HCT116 (cell line): ENCODE measurements at regions not wholly inside any gene's neighbourhood (a gene's known extent, or its start where the extent isn't known, plus 50 kb on each side); places are given as distances from the start of the nearest gene placed in this dataset.

Experiments
- CTCF ChIP-seq, 3 experiments: fragments of 200-600 bp in 1 of 3; sonication (generic) in 1 of 3; IDR thresholded peaks in 2 of 3; conservative IDR thresholded peaks in 1 of 3; 2 replicates each; pipeline ENCODE4 v1.5.1; 2012 to 2017; ENCODE audit warnings: low read depth in 2 of 3, low read length in 2 of 3, antibody characterized with exemption in 1 of 3, borderline replicate concordance in 1 of 3, control low read depth in 1 of 3, mild to moderate bottlenecking in 1 of 3, mixed read lengths in 1 of 3, mixed run types in 1 of 3, moderate library complexity in 1 of 3; ENCODE audit not compliant: insufficient read depth in 1 of 3
- EZH2 ChIP-seq: fragments of 200-600 bp; sonication (generic); IDR thresholded peaks from 2 replicates; pipeline ENCODE4 v1.6.1; 2017; ENCODE audit warnings: antibody characterized with exemption, mixed run types
- POLR2A ChIP-seq: IDR thresholded peaks from 2 replicates; pipeline ENCODE4 v1.7.0; 2011; ENCODE audit warnings: borderline replicate concordance; ENCODE audit not compliant: insufficient read depth, insufficient read length; ENCODE audit errors: extremely low read depth
- POLR2AphosphoS5 ChIP-seq: IDR thresholded peaks from 2 replicates; pipeline ENCODE4 v1.6.1; 2011; ENCODE audit warnings: mild to moderate bottlenecking, low read depth, low read length, moderate library complexity
- SP1 ChIP-seq: IDR thresholded peaks from 2 replicates; pipeline ENCODE4 v1.6.1; 2012; ENCODE audit warnings: low read depth
- SRF ChIP-seq: IDR thresholded peaks from 2 replicates; pipeline ENCODE4 v1.6.1; 2012; ENCODE audit warnings: low read depth
- ZNF274 ChIP-seq: fragments of 200-500 bp; sonication (Bioruptor generic); IDR thresholded peaks from 2 replicates; pipeline ENCODE4 v1.6.1; 2014; ENCODE audit warnings: mild to moderate bottlenecking, low read depth, low read length, inconsistent platforms

GRCh38 chr7:117929237-117929636 is 56.0 kb upstream of the CTTNBP2 start:
- no peak for TF ChIP-seq SP1
- TF ChIP-seq CTCF (IDR thresholded peaks at IDR 0.05 in 2 of 3, conservative IDR thresholded peaks at IDR 0.05 in 1 of 3; ENCODE audit: borderline replicate concordance in 1 of 3, insufficient read depth in 1 of 3, low read depth in 2 of 3, low read length in 2 of 3), result no peak
- no peak for TF ChIP-seq SRF
- TF ChIP-seq POLR2AphosphoS5, result no peak
- no peak for TF ChIP-seq ZNF274
- TF ChIP-seq POLR2A, result no peak
- no peak for TF ChIP-seq EZH2
